ENCODE measurements at regions not wholly inside any gene's neighbourhood (a gene's known extent, or its start where the extent isn't known, plus 50 kb on each side); places are given as distances from the start of the nearest gene placed in this dataset.

DNA sequence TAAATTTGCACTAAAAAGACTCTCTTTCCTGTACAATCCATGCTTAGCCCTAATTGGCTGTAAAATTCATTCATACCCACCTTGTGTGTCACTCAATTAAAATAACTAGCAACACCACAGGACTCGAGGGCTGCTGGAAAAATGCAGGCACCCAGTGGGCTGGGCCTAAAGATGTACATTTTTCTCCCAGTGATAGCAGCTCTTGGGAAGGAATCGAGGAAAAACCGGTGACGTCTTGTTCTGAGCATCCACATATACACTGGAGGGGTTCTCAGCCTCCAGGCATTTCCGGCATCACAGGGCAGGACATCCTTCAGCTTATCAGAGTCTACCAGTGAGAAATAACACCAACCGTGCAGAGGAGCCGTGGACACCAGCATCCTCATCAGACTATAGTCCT lies 85.8 kb upstream of the PITRM1 start:
- no peak for TF ChIP-seq BACH2 (CRISPR knock-in tag; IDR thresholded peaks at IDR 0.05; ENCODE audit: borderline replicate concordance)
- TF ChIP-seq, protein P1, sequence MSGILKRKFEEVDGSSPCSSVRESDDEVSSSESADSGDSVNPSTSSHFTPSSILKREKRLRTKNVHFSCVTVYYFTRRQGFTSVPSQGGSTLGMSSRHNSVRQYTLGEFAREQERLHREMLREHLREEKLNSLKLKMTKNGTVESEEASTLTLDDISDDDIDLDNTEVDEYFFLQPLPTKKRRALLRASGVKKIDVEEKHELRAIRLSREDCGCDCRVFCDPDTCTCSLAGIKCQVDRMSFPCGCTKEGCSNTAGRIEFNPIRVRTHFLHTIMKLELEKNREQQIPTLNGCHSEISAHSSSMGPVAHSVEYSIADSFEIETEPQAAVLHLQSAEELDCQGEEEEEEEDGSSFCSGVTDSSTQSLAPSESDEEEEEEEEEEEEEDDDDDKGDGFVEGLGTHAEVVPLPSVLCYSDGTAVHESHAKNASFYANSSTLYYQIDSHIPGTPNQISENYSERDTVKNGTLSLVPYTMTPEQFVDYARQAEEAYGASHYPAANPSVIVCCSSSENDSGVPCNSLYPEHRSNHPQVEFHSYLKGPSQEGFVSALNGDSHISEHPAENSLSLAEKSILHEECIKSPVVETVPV (CRISPR knock-in tag; IDR thresholded peaks at IDR 0.05) = no peak
- TF ChIP-seq ZFP30 (CRISPR knock-in tag; IDR thresholded peaks at IDR 0.05) = no peak
- TF ChIP-seq RARB (CRISPR knock-in tag; IDR thresholded peaks at IDR 0.05) = no peak
- TF ChIP-seq GLIS3 (CRISPR knock-in tag; IDR thresholded peaks at IDR 0.05) = no peak
- no peak for TF ChIP-seq ZNF565 (CRISPR knock-in tag; conservative IDR thresholded peaks at IDR 0.05; ENCODE audit: low read depth)
- TF ChIP-seq, protein P2, sequence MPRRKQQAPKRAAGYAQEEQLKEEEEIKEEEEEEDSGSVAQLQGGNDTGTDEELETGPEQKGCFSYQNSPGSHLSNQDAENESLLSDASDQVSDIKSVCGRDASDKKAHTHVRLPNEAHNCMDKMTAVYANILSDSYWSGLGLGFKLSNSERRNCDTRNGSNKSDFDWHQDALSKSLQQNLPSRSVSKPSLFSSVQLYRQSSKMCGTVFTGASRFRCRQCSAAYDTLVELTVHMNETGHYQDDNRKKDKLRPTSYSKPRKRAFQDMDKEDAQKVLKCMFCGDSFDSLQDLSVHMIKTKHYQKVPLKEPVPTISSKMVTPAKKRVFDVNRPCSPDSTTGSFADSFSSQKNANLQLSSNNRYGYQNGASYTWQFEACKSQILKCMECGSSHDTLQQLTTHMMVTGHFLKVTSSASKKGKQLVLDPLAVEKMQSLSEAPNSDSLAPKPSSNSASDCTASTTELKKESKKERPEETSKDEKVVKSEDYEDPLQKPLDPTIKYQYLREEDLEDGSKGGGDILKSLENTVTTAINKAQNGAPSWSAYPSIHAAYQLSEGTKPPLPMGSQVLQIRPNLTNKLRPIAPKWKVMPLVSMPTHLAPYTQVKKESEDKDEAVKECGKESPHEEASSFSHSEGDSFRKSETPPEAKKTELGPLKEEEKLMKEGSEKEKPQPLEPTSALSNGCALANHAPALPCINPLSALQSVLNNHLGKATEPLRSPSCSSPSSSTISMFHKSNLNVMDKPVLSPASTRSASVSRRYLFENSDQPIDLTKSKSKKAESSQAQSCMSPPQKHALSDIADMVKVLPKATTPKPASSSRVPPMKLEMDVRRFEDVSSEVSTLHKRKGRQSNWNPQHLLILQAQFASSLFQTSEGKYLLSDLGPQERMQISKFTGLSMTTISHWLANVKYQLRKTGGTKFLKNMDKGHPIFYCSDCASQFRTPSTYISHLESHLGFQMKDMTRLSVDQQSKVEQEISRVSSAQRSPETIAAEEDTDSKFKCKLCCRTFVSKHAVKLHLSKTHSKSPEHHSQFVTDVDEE (CRISPR knock-in tag; IDR thresholded peaks at IDR 0.05) = no peak
- TF ChIP-seq OSR1 (CRISPR knock-in tag; IDR thresholded peaks at IDR 0.05) = no peak
- TF ChIP-seq PPARA (CRISPR knock-in tag; IDR thresholded peaks at IDR 0.05; ENCODE audit: borderline replicate concordance) = no peak
- no peak for TF ChIP-seq ISL1 (CRISPR knock-in tag; IDR thresholded peaks at IDR 0.05)
- no peak for TF ChIP-seq ZFP3 (CRISPR knock-in tag; IDR thresholded peaks at IDR 0.05)
- no peak for TF ChIP-seq ZNF8 (CRISPR knock-in tag; IDR thresholded peaks at IDR 0.05)
- TF ChIP-seq ZC3H10 (CRISPR knock-in tag; IDR thresholded peaks at IDR 0.05) = no peak
